SU-DHL-6 (cell line): ENCODE measurements at regions not wholly inside any gene's neighbourhood (a gene's known extent, or its start where the extent isn't known, plus 50 kb on each side); places are given as distances from the start of the nearest gene placed in this dataset.

Source experiments
- H2AFZ ChIP-seq: fragments of 200-600 bp; sonication (generic); 2 replicates; pipeline ENCODE4 v1.6.1; 2014; ENCODE audit warnings: low read depth, mild to moderate bottlenecking, moderate library complexity, mixed read lengths, antibody characterized with exemption, low read length; ENCODE audit not compliant: severe bottlenecking
- H3F3A ChIP-seq: fragments of 200-600 bp; shearing (Covaris generic); 2 replicates; pipeline ENCODE4 v1.6.0; 2016; ENCODE audit warnings: antibody characterized with exemption, mild to moderate bottlenecking; ENCODE audit not compliant: insufficient read depth
- H3K27ac ChIP-seq: fragments of 200-600 bp; sonication (generic); 2 replicates; pipeline ENCODE4 v1.5.1; 2016; ENCODE audit warnings: low read depth, mild to moderate bottlenecking, low read length, moderate library complexity, mixed read lengths
- H3K27me3 ChIP-seq: fragments of 200-600 bp; sonication (generic), shearing (Covaris generic); 2 replicates; pipeline ENCODE4 v1.6.0; 2014; ENCODE audit warnings: mild to moderate bottlenecking, low read length
- H3K36me3 ChIP-seq: fragments of 200-600 bp; sonication (generic); 2 replicates; pipeline ENCODE4 v1.6.1; 2014; ENCODE audit warnings: mild to moderate bottlenecking, low read length, mixed read lengths
- H3K4me2 ChIP-seq: fragments of 300-600, 200-600 bp; shearing (Covaris generic), sonication (generic); 2 replicates; pipeline ENCODE4 v1.6.0; 2014; ENCODE audit warnings: low read length, low read depth, mild to moderate bottlenecking; ENCODE audit not compliant: poor library complexity, severe bottlenecking
- H3K4me3 ChIP-seq: fragments of 200-600 bp; sonication (generic); 2 replicates; pipeline ENCODE4 v1.5.1; 2014; ENCODE audit warnings: antibody characterized with exemption, low read length, mild to moderate bottlenecking, mixed read lengths; ENCODE audit not compliant: insufficient read depth, poor library complexity, severe bottlenecking
- H3K79me2 ChIP-seq: fragments of 200-600 bp; sonication (generic); 2 replicates; pipeline ENCODE4 v1.6.1; 2014; ENCODE audit warnings: mild to moderate bottlenecking, low read length, moderate library complexity; ENCODE audit not compliant: insufficient read depth
- H3K9ac ChIP-seq: fragments of 200-600 bp; sonication (generic); 2 replicates; pipeline ENCODE4 v1.7.0; 2014; ENCODE audit warnings: mild to moderate bottlenecking, low read length
- H3K9me2 ChIP-seq: fragments of 200-600 bp; sonication (generic); replicated peaks from 2 replicates; pipeline ENCODE4 v1.6.1; 2014; ENCODE audit warnings: low read length; ENCODE audit not compliant: insufficient read depth
- H3K9me3 ChIP-seq: fragments of 200-600 bp; sonication (generic); 2 replicates; pipeline ENCODE4 v1.6.1; 2014; ENCODE audit warnings: low read length, mixed read lengths; ENCODE audit not compliant: insufficient read depth
- H4K20me1 ChIP-seq: fragments of 200-600 bp; sonication (generic); 2 replicates; pipeline ENCODE4 v1.6.1; 2014; ENCODE audit warnings: low read depth, mild to moderate bottlenecking, antibody characterized with exemption, low read length, moderate library complexity, mixed read lengths
- EZH2phosphoT487 ChIP-seq: fragments of 200-600 bp; sonication (generic), shearing (Covaris generic); conservative IDR thresholded peaks from 2 replicates; pipeline ENCODE4 v1.6.1; 2018; ENCODE audit warnings: mild to moderate bottlenecking, antibody characterized with exemption, low read length, moderate library complexity, mixed read lengths
- TF ChIP-seq, protein P1 (sequence below): fragments of 200-600 bp; sonication (generic); IDR thresholded peaks from one replicate; pipeline ENCODE4 v1.5.1; 2017; ENCODE audit warnings: antibody characterized with exemption, mild to moderate bottlenecking, low read length, moderate library complexity; ENCODE audit not compliant: insufficient read depth, poor library complexity, severe bottlenecking

DNA sequence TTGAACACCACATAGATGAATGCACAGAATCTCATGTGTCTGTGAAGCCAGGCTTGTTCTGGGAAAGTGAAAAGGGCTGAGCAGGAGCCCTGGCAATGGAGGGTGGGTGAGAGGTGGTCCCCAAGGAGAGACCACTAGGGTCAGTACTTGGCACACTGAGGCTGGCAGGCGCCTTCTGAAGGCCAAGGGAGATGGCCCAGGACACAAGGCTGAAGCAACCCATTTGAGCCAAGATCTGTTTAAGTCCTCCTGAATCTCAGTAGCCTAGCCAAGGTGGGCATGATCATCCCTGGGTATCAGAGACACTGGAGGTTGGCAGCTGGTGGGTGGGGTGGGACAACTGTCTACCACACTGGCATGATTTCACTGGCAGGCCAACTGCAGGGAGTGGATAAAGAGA is 1741.2 kb downstream of the TP53TG3F start:
- H3K9ac ChIP-seq, result no peak overlapping the region
- no peaks in the 10 kb centered on the region for H3K27me3 ChIP-seq
- H3K9me2 ChIP-seq, result no peaks in the 10 kb centered on the region
- no peak overlapping the region for H3K4me3 ChIP-seq
- H3K79me2 ChIP-seq, result no peaks in the 10 kb centered on the region
- TF ChIP-seq, protein P1, sequence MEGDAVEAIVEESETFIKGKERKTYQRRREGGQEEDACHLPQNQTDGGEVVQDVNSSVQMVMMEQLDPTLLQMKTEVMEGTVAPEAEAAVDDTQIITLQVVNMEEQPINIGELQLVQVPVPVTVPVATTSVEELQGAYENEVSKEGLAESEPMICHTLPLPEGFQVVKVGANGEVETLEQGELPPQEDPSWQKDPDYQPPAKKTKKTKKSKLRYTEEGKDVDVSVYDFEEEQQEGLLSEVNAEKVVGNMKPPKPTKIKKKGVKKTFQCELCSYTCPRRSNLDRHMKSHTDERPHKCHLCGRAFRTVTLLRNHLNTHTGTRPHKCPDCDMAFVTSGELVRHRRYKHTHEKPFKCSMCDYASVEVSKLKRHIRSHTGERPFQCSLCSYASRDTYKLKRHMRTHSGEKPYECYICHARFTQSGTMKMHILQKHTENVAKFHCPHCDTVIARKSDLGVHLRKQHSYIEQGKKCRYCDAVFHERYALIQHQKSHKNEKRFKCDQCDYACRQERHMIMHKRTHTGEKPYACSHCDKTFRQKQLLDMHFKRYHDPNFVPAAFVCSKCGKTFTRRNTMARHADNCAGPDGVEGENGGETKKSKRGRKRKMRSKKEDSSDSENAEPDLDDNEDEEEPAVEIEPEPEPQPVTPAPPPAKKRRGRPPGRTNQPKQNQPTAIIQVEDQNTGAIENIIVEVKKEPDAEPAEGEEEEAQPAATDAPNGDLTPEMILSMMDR, result no peak
- no peak for TF ChIP-seq EZH2phosphoT487
- H3F3A ChIP-seq, result no peaks in the 10 kb centered on the region
- H4K20me1 ChIP-seq, result no peaks in the 10 kb centered on the region
- H3K9me3 ChIP-seq, result no peaks in the 10 kb centered on the region
- H3K27ac ChIP-seq, result no peak overlapping the region
- H3K36me3 ChIP-seq, result no peaks in the 10 kb centered on the region
- no peak overlapping the region for H2AFZ ChIP-seq
- H3K4me2 ChIP-seq, result no peak overlapping the region

DNA sequence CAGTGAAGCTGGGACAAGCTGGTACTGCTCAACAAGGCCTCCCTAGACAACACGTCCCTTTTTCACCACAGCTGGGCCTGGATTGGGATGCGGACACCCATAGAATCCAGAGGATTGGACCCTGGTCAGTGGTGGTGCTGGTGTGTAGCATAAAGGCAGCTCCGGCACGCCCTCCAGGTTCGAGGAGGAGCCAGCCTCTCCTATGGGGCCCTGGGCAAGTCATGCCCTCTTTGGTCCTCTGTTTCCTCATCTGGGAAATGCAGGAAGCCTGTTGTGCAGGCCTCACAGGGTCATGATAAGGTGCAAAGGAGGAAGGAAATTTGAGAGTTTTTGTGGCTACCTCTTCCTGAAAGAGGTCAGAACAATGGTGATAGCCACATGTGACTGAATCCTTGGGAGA is 1741.7 kb downstream of the TP53TG3F start:
- Histone ChIP-seq H3K27ac (no peak overlapping the region), H3K27me3 (no peaks in the 10 kb centered on the region), H3K36me3 (no peaks in the 10 kb centered on the region), H4K20me1 (no peaks in the 10 kb centered on the region), H3K9me3 (no peaks in the 10 kb centered on the region), H3K79me2 (no peaks in the 10 kb centered on the region), H3K4me3 (no peak overlapping the region), H3K9ac (no peak overlapping the region), H3K4me2 (no peak overlapping the region), H2AFZ (no peak overlapping the region), H3F3A (no peaks in the 10 kb centered on the region), H3K9me2 (no peaks in the 10 kb centered on the region)
- no peak for TF ChIP-seq EZH2phosphoT487
- TF ChIP-seq, protein P1, result no peak

DNA sequence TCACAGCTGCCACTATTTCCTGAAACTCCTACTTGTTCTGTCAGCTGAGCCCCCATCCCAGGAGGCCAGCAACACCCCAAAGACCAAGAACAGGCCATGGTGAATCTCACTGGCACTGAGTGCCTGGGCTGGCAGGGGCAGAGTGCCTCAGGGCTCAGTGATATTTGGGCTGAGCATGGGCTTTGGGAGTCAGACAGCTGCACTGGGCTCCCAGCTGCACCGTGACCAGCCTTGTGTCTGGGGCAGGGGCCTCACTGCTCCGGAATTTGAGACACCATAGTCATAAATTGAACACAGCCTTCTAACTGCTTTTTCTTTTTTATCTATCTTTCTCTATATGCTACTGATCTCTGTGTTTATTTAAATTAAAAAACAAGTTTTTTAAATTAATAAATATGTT is 1744.2 kb downstream of the TP53TG3F start:
- Histone ChIP-seq H3K36me3 (no peaks in the 10 kb centered on the region), H3K9me2 (no peaks in the 10 kb centered on the region), H4K20me1 (no peaks in the 10 kb centered on the region), H3K9me3 (no peaks in the 10 kb centered on the region), H2AFZ (no peak overlapping the region), H3F3A (no peaks in the 10 kb centered on the region), H3K79me2 (no peaks in the 10 kb centered on the region), H3K27me3 (no peaks in the 10 kb centered on the region), H3K27ac (no peak overlapping the region), H3K9ac (no peak overlapping the region), H3K4me3 (no peak overlapping the region), H3K4me2 (no peak overlapping the region)
- TF ChIP-seq, protein P1, result no peak
- TF ChIP-seq EZH2phosphoT487, result no peak
